NOMO-1 treated with DMSO at 0.1 percent for 48 hours (cell line): ENCODE measurements at regions not wholly inside any gene's neighbourhood (a gene's known extent, or its start where the extent isn't known, plus 50 kb on each side); places are given as distances from the start of the nearest gene placed in this dataset.

Source experiments
- DNase-seq: peaks from one replicate; lab custom pipeline; 2025; ENCODE audit not compliant: unreplicated experiment; lab: John Stamatoyannopoulos, UW

- DNase-seq = no peak
These were observed 539.4 kb upstream of the ID2 start for GRCh38 chr2:8142461-8142860.

GRCh38 chr2:8144131-8144631 is 537.7 kb upstream of the ID2 start:
- no peak for DNase-seq

DNA sequence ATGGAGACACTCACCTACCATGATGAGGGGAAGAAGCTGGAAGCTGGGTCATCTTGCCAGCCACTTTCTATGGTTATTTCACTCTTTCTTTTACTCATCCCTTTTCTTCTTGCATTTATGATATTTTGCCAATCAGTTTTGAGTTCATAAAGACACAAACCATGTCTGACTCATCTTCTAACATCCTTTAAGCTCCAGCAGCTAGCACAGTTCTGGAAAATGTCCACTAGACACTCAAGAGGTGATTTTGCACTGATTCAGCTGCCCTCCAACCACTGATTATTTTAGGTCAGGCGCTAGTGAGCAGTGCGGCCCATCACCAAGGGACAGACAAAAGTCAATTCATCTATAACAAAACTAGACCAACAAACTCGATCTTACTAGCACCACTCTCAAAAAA is 537.1 kb upstream of the ID2 start:
- no peak for DNase-seq

DNA sequence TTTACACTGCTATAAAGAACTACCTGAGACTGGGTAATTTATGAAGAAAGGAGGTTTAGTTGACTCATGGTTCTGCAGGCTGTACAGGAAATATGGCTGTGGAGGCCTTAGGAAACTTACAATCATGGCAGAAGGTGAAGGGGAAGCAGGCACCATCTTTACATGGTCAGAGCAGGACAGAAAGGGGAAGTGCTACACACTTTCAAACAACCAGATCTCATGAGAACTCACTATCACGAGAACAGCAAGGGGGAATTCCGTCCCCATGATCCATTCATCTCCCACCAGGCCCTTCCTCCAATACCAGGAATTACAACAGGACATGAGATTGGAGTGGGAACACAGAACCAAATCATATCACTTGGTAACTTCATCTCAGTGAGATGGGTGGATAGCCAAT is 536.5 kb upstream of the ID2 start:
- peak; percentile 63 for DNase-seq

DNA sequence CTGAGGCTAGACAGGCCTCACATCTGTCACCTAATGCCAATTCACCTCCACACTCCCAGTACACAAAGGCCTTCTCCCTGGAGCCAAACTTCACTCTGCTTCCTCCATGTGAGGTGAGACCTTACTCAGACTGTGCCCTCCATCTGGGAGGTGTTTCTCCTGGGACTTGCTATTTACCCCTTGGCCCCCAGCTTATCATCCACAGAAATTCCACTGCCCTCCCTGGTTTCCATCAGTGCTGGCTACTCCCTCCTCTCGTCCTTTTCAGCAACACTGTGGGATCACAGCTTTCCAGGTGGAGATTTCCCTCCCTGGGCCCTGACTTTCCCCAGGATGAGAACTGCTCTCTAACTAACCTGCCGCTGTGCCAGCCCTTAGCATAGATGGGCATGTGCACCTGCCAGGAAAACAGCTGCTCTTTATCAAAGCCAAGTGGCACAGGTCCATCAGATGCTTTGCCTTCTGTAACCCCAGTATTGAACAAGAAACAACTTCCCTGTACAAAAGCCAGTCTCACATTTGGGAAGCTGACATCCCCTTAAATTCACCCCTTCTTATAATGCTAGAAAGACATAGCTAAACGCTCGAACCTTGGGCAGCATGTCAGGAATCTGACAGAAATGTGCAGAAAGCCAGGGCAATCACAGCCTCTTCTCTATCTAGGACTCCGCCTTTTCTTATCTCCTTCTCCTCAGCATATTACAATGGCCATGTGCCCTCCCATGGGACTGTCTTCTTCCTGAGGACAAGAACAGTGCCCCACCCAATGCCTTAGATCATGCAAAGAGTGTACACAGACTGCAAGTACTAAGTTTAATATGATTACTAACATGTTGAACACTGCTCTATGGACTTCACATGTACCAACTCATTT is 535.5 kb upstream of the ID2 start:
- DNase-seq = no peak

GRCh38 chr2:8148260-8149006 is 533.4 kb upstream of the ID2 start:
- DNase-seq = no peak

GRCh38 chr2:8149007-8149405 is 532.9 kb upstream of the ID2 start:
- no peak for DNase-seq

DNA sequence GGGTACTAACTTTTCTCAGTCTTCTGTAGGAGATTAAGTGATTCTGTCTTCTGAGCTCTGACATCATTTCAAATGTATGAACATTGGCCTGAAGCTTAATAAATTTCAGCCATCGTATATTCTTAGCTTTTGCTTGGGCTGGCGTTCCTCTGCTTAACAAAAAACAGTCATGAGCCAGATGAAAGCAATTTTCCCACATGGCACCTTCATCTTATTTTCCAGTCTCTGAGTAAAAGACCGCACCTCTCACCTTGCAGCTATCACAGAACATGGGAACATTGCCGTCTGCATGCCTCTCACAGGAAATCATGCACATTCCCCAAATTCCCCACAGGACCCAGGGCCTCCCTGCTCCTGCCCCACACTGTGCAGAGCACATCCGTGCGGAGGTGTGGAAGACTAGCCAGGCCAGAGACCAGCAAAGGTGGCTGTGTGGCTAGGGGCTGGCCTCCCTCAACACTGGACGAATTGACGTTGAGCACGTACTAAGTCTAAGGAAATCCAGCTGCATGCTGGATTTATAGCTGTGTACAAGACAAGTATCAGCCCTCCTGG is 531.8 kb upstream of the ID2 start:
- DNase-seq = no peak

GRCh38 chr2:8151888-8152287 is 530.0 kb upstream of the ID2 start:
- no peak for DNase-seq

- peak; percentile 60 for DNase-seq
These were observed 529.2 kb upstream of the ID2 start for GRCh38 chr2:8152392-8153257.

GRCh38 chr2:8153258-8153718 is 528.6 kb upstream of the ID2 start:
- DNase-seq = no peak

GRCh38 chr2:8154270-8154669 is 527.6 kb upstream of the ID2 start:
- DNase-seq = no peak

- no peak for DNase-seq
These were observed 526.9 kb upstream of the ID2 start for GRCh38 chr2:8154936-8155335.

DNA sequence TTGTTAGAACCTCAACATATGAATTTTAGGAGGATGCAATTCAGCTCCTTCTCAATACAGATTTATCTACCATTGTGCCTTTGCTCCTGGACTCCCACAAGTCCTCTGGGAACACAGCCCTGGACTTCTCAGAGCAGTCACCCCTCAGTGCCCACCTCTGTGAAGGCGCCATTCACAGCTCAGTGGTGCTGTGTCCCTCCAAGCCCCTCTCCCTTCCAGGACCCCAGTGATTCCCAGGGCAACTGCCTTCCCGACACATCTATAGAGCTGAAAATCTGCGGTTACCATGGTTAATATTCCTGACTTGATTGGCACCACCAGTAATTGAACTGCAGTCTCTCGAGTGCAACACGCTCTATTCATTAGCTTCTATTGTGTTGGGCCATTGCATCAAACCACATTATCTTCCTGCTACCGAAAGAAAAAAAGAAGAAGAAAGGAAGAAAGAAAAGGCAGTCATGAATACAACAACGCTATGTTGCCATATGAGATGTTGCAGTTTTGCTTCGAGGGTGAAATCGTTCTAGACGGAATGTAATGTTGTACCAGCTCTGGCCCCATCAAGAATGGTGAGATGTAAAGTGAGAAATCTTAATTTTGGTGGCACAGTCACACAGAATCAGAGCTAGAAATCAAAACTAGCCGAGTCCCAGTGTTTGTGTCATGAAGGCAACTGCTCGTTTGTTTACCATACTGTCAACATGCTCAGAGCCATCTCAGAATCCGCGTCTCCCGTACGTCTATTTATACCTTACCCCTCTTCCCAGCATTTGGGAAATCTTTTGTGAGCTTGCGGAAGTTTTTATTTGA is 524.0 kb upstream of the ID2 start:
- DNase-seq = no peak

DNA sequence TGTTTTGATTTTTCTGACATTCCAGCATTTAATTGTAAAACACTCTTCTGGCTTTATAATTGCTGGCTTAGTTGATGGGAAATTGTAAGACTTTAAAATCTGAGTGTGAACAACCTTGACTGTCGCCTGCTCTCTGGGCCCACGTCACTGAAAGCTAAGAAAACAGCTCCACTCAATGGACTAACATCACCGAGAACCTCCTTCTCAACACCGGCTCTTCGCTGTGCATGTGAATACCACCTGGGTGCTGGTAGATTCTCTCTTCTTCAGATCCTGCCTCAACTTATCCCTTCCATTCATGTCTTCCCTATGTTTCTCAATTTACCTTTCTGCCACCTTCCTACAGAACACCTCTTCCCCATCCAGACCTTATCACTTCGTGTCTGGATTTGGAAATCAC is 523.1 kb upstream of the ID2 start:
- no peak for DNase-seq

- DNase-seq = no peak
These were observed 522.5 kb upstream of the ID2 start for GRCh38 chr2:8159211-8159965.

DNA sequence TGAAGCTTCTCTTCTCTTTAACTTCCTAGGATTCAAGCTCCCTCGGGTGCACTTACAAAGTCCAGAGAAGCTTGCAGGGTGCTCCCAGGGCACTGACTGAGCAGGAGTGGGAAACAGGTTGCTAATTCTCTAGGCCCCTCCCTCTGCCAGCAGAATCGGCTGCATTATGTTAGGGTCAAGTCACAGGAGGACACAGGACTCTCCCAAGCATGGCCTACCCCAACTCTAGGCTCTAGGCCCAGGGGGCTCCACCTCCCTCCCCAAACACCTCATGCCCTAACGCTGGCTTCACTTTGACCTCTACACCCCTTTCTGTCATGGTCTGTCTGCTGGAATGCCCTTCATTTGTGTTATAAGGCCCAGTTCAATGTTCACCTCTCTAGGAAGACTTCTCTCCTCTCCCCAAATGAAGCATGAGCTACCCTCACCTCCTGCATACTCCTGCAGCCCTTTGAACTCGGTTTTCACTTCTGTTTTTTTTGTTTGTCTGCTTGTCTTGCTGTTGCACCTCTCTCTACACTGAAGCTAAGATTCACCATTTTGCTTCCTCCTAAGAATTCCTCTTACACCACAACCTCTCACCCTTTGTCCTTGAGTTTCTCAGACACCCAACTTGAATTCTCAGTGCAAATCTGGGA is 521.8 kb upstream of the ID2 start:
- DNase-seq = no peak

DNA sequence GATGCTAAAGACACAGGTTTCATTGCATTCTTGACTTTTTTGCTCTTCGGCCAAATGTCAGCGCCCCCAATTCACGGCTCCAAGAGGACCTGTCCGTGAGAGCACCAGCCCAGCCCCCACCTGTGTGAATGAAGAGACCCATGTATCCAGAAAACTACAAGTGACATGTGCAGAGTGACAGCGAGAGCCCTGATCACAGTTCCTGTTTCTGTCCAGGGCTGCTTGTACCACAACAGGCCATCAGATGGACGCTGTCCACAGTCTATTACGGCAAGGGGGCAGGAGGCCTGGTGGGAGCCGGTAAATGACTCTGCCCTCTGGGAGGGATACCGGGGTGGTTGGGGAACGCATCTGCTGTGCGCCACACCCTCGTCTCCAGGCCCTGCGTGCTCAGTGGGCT is 520.9 kb upstream of the ID2 start:
- DNase-seq = no peak

DNA sequence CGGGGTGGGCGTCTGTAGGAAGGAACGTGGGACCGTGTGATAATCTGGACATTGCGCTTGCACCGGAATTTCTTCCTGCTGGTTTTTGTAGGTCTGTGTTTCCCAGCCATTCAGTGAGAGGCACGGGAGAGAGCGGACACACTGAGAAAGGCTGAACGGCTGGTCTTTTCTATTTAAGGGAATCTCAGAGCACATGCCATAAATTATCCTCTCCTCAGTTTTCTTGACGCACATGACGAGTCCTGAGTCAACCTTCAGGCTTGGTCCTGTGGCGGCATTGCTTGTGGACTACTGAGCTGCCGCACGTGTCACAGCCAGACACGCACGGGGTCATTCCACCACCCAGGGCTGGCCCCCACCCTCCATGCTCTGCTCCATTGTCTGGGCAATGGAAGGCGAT is 519.3 kb upstream of the ID2 start:
- DNase-seq = no peak
